K562 (cell line): ENCODE measurements at regions not wholly inside any gene's neighbourhood (a gene's known extent, or its start where the extent isn't known, plus 50 kb on each side); places are given as distances from the start of the nearest gene placed in this dataset.

Source experiments
- ATAC-seq: fragments of 200-7000 bp; cut with Tn5 transposase; 3 replicates; pipeline ENCODE4 v1.9.1; 2020; ENCODE audit warnings: moderate library complexity
- BruUV-seq: library from RNA; stranded (reverse); fragments of 400-500 nt; replicated peaks from 2 replicates; lab custom pipeline; 2021; lab: Mats Ljungman, UMichigan
- CTCF ChIA-PET: fragments of 300-600 bp; formaldehyde crosslinking; extraction: SDS; loops from one replicate; lab custom pipeline; 2021; ENCODE audit warnings: low intra/inter-chr PET ratio; lab: Yijun Ruan, JAX
- POLR2A ChIA-PET: fragments of 300-600, 350-650 bp; sonication (Branson Sonifier 250); formaldehyde crosslinking; extraction: SDS; loops from one replicate; lab custom pipeline; 2021; ENCODE audit warnings: antibody characterized with exemption, inconsistent platforms; lab: Yijun Ruan, JAX
- DNase-seq, 4 experiments: peaks; one replicate each; pipeline versions ENCODE4 v3.0.0 to v3.0.0-alpha.2; 2011 to 2018; ENCODE audit warnings: low spot score in 3 of 4, mixed read lengths in 3 of 4; ENCODE audit errors: extremely low read depth in 1 of 4
- FAIRE-seq: peaks from 2 replicates; lab custom pipeline; 2011; peaks lifted over from hg19 to GRCh38; lab: Jason Lieb, UNC
- H2AFZ ChIP-seq: 2 replicates; pipeline ENCODE4 v1.6.0; 2011; ENCODE audit warnings: low read depth, low read length, control low read depth, inconsistent platforms
- H3K27ac ChIP-seq: fragments of 200-600 bp; 3 replicates; pipeline ENCODE4 v1.8.0; 2011; ENCODE audit warnings: low read depth, mild to moderate bottlenecking, control low read depth, inconsistent platforms, low read length, moderate library complexity, mixed read lengths; ENCODE audit errors: extremely low read depth
- H3K27me3 ChIP-seq, 2 experiments: fragments of 300-600 bp in 1 of 2; 2 replicates in 1 of 2; 3 replicates in 1 of 2; pipeline versions ENCODE4 v1.6.0 to v1.8.0; 2011; ENCODE audit warnings: inconsistent platforms in 2 of 2, low read length in 2 of 2, mild to moderate bottlenecking in 1 of 2, mixed read lengths in 1 of 2, moderate library complexity in 1 of 2; ENCODE audit not compliant: control insufficient read depth in 2 of 2, insufficient read depth in 2 of 2
- H3K36me3 ChIP-seq: fragments of 300-600 bp; 3 replicates; pipeline ENCODE4 v1.8.0; 2011; ENCODE audit warnings: mild to moderate bottlenecking, low read length, inconsistent platforms; ENCODE audit not compliant: control insufficient read depth, insufficient read depth
- H3K4me1 ChIP-seq, 2 experiments: fragments of 200-600 bp in 1 of 2; replicated peaks in 1 of 2; 2 replicates in 1 of 2; 3 replicates in 1 of 2; pipeline versions ENCODE4 v1.5.1 to v1.8.0; 2011; ENCODE audit warnings: inconsistent platforms in 2 of 2, low read length in 2 of 2, mild to moderate bottlenecking in 1 of 2, mixed read lengths in 1 of 2, moderate library complexity in 1 of 2; ENCODE audit not compliant: control insufficient read depth in 2 of 2, insufficient read depth in 2 of 2
- H3K4me2 ChIP-seq: 2 replicates; pipeline ENCODE4 v1.6.1; 2011; ENCODE audit warnings: low read length, control low read depth, inconsistent platforms, mixed read lengths; ENCODE audit not compliant: insufficient read depth
- H3K4me3 ChIP-seq: fragments of 200-600 bp; sonication (generic), shearing (Covaris generic); 2 replicates; pipeline ENCODE4 v1.5.1; 2016; ENCODE audit warnings: control low read depth, inconsistent platforms
- H3K79me2 ChIP-seq: fragments of 200-600 bp; 3 replicates; pipeline ENCODE4 v1.8.0; 2011; ENCODE audit warnings: low read length, inconsistent platforms; ENCODE audit not compliant: control insufficient read depth, insufficient read depth
- H3K9ac ChIP-seq, 2 experiments: 2 replicates each; pipeline versions ENCODE4 v1.6.0 to v1.6.1; 2011; ENCODE audit warnings: low read depth in 2 of 2, low read length in 2 of 2, control low read depth in 1 of 2, inconsistent platforms in 1 of 2, mild to moderate bottlenecking in 1 of 2, mixed read lengths in 1 of 2; ENCODE audit not compliant: insufficient read depth in 1 of 2
- H3K9me1 ChIP-seq: one replicate; pipeline ENCODE4 v1.6.0; 2011; ENCODE audit warnings: inconsistent platforms, mild to moderate bottlenecking, low read length, moderate library complexity; ENCODE audit not compliant: control insufficient read depth, insufficient read depth
- H3K9me3 ChIP-seq: replicated peaks from 2 replicates; pipeline ENCODE4 v1.5.1; 2011; ENCODE audit warnings: low read depth, low read length, inconsistent platforms; ENCODE audit not compliant: control insufficient read depth, insufficient read depth
- H4K20me1 ChIP-seq: replicated peaks from 2 replicates; pipeline ENCODE4 v1.6.1; 2011; ENCODE audit warnings: low read length, inconsistent platforms, mixed read lengths; ENCODE audit not compliant: control insufficient read depth, insufficient read depth
- CBX5 ChIP-seq: IDR thresholded peaks from 2 replicates; pipeline ENCODE4 v1.6.1; 2014; ENCODE audit warnings: low read depth, borderline replicate concordance
- NFYB ChIP-seq: IDR thresholded peaks from 2 replicates; pipeline ENCODE4 v1.6.1; 2011; ENCODE audit warnings: mild to moderate bottlenecking, moderate library complexity; ENCODE audit not compliant: insufficient read length; ENCODE audit errors: extremely low read depth
- SREBF1 ChIP-seq: fragments of 150-350 bp; IDR thresholded peaks from 2 replicates; pipeline ENCODE4 v1.6.1; 2014; ENCODE audit warnings: antibody characterized with exemption, low read depth, low read length, borderline replicate concordance
- TSC22D4 ChIP-seq: fragments of 450-650 bp; IDR thresholded peaks from 2 replicates; pipeline ENCODE4 v1.6.1; 2016; ENCODE audit warnings: missing genetic modification characterization, missing biosample characterization, control low read depth
- YBX1 ChIP-seq: fragments of 450-650 bp; IDR thresholded peaks from 2 replicates; pipeline ENCODE4 v1.7.1; 2016; ENCODE audit warnings: mild to moderate bottlenecking
- ZNF3 ChIP-seq: fragments of 250-450 bp; sonication (Bioruptor Pico); IDR thresholded peaks from 2 replicates; pipeline ENCODE4 v1.5.0; 2021; ENCODE audit warnings: mild to moderate bottlenecking, moderate library complexity
- WGBS: fragments of 100-300 bp; shearing (Covaris generic); methylation state at CpG from one replicate; pipeline ENCODE4 v1.1.6; 2016; ENCODE audit warnings: low coverage, mixed read lengths; ENCODE audit not compliant: insufficient coverage; ENCODE audit errors: missing lambda C conversion rate; 5-methylcytosine and 5-hydroxymethylcytosine counted together
- in situ Hi-C: fragments of 300-500 bp; cut with MboI; formaldehyde crosslinking; loops from 4 replicates; pipeline ENCODE4 v1.15.0; 2018; ENCODE audit warnings: inconsistent platforms, mixed read lengths
- intact Hi-C: fragments of 100-400 bp; cut with micrococcal nuclease; formaldehyde crosslinking; loops from 2 replicates; pipeline ENCODE4 v1.14.2; 2022
- TF ChIP-seq, protein P1 (sequence below), 3 experiments: fragments of 200-800 bp in 1 of 3; fragments of 250-450 bp in 1 of 3; fragments of 450-650 bp in 1 of 3; sonication (Bioruptor Pico) in 1 of 3; sonication (Bioruptor generic) in 1 of 3; formaldehyde crosslinking in 1 of 3; IDR thresholded peaks; 2 replicates each; pipeline versions ENCODE4 v1.6.1 to v1.8.0; 2016 to 2022; ENCODE audit warnings: mild to moderate bottlenecking in 2 of 3, missing genetic modification characterization in 2 of 3, missing compliant biosample characterization in 1 of 3, moderate library complexity in 1 of 3

DNA sequence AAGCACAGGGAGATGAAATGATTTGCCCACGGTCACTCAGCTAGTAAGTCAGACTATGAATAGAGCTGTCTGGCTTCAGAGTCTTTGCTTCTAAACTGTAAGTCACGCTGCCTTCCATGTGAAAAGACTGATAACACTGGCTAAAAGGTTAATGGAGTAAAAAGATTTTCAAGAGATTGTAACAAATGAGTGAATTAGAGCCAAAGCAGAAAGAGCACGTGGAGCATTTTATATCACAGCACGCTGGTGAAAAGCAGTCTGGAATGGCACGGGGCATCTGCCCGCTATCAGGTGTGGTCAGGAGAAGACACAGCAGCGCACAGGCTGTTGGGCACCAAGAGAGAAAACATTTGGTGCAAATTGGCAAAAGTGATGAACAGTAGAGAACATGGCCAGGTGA lies 144.8 kb upstream of the GALNT2 start:
- no peak overlapping the region for H2AFZ ChIP-seq
- no peak for DNase-seq
- 0 out of 5 replicates have a peak, but pooled peaks cover 0 to 2% of the 10 kb centered on the region in 2 experiments for H3K4me1 ChIP-seq
- no peak for TF ChIP-seq NFYB
- no peak for TF ChIP-seq CBX5
- TF ChIP-seq SREBF1, result no peak
- TF ChIP-seq, protein P1, sequence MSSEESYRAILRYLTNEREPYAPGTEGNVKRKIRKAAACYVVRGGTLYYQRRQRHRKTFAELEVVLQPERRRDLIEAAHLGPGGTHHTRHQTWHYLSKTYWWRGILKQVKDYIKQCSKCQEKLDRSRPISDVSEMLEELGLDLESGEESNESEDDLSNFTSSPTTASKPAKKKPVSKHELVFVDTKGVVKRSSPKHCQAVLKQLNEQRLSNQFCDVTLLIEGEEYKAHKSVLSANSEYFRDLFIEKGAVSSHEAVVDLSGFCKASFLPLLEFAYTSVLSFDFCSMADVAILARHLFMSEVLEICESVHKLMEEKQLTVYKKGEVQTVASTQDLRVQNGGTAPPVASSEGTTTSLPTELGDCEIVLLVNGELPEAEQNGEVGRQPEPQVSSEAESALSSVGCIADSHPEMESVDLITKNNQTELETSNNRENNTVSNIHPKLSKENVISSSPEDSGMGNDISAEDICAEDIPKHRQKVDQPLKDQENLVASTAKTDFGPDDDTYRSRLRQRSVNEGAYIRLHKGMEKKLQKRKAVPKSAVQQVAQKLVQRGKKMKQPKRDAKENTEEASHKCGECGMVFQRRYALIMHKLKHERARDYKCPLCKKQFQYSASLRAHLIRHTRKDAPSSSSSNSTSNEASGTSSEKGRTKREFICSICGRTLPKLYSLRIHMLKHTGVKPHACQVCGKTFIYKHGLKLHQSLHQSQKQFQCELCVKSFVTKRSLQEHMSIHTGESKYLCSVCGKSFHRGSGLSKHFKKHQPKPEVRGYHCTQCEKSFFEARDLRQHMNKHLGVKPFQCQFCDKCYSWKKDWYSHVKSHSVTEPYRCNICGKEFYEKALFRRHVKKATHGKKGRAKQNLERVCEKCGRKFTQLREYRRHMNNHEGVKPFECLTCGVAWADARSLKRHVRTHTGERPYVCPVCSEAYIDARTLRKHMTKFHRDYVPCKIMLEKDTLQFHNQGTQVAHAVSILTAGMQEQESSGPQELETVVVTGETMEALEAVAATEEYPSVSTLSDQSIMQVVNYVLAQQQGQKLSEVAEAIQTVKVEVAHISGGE (CRISPR knock-in tag; IDR thresholded peaks at IDR 0.05), result no peak
- TF ChIP-seq YBX1, result no peak
- TF ChIP-seq ZNF3 (CRISPR knock-in tag), result no peak
- TF ChIP-seq TSC22D4 (tag), result no peak
- TF ChIP-seq, all 486 proteins: peak for 0
- no TSS peak for BruUV-seq
- Histone ChIP-seq H3K27me3 (peaks cover 24 to 26% of the 10 kb centered on the region in 2 experiments; a peak in 4 of 5 replicates), H4K20me1 (no peaks in the 10 kb centered on the region; the same call in 1 of the 2 replicates), H3K79me2 (no peaks in the 10 kb centered on the region), H3K36me3 (no peaks in the 10 kb centered on the region), H3K9me3 (no peaks in the 10 kb centered on the region), H3K9ac (no peak overlapping the region), H3K4me2 (no peak overlapping the region), H3K4me3 (no peak overlapping the region), H3K9me1 (no peaks in the 10 kb centered on the region), H3K27ac (no peak overlapping the region)
- POLR2A ChIA-PET, result interaction anchor here (0.6 kb wide), 1 partner anchor 18 kb away, joined by 3 read pairs; no protein-coding TSS in a partner anchor
- intact Hi-C loops, result no loop called here
- in situ Hi-C loops, result no loop called here
- CTCF ChIA-PET, result no interaction called here
- ATAC-seq (no peak), FAIRE-seq (no peak)
- 0% methylated on average over 7 of the region's 7 CpGs for WGBS
